ENCODE measurements at regions not wholly inside any gene's neighbourhood (a gene's known extent, or its start where the extent isn't known, plus 50 kb on each side); places are given as distances from the start of the nearest gene placed in this dataset.

DNA sequence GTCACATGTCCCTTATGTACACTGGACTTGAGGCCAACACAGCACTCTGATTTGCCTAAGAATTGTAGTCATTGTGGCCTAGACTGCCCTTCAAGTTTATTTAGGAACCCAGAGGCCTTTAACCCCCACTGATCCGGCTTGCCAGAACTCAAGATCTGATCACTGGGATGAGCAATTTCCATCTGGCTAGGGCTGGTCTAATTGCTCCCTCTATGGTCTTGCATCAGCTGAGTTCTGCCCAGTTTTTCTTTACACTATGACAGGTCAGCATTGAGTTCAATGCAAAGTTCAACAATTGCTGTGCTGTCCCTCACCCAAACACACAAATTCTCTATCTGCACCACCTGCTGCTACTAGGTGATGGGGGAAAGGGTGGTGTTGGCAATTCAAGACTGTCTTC is 146.9 kb upstream of the MDGA2 start:
- TF ChIP-seq BACH2 (CRISPR knock-in tag; IDR thresholded peaks at IDR 0.05; ENCODE audit: borderline replicate concordance) = no peak
- TF ChIP-seq, protein P1, sequence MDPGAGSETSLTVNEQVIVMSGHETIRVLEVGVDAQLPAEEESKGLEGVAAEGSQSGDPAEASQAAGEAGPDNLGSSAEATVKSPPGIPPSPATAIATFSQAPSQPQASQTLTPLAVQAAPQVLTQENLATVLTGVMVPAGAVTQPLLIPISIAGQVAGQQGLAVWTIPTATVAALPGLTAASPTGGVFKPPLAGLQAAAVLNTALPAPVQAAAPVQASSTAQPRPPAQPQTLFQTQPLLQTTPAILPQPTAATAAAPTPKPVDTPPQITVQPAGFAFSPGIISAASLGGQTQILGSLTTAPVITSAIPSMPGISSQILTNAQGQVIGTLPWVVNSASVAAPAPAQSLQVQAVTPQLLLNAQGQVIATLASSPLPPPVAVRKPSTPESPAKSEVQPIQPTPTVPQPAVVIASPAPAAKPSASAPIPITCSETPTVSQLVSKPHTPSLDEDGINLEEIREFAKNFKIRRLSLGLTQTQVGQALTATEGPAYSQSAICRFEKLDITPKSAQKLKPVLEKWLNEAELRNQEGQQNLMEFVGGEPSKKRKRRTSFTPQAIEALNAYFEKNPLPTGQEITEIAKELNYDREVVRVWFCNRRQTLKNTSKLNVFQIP (CRISPR knock-in tag; IDR thresholded peaks at IDR 0.05; ENCODE audit: borderline replicate concordance, low read depth) = no peak
- no peak for TF ChIP-seq ZNF8 (CRISPR knock-in tag; IDR thresholded peaks at IDR 0.05)
- no peak for TF ChIP-seq ESRRG (CRISPR knock-in tag; IDR thresholded peaks at IDR 0.05)
- no peak for TF ChIP-seq ZNF565 (CRISPR knock-in tag; conservative IDR thresholded peaks at IDR 0.05; ENCODE audit: low read depth)
- TF ChIP-seq, protein P2, sequence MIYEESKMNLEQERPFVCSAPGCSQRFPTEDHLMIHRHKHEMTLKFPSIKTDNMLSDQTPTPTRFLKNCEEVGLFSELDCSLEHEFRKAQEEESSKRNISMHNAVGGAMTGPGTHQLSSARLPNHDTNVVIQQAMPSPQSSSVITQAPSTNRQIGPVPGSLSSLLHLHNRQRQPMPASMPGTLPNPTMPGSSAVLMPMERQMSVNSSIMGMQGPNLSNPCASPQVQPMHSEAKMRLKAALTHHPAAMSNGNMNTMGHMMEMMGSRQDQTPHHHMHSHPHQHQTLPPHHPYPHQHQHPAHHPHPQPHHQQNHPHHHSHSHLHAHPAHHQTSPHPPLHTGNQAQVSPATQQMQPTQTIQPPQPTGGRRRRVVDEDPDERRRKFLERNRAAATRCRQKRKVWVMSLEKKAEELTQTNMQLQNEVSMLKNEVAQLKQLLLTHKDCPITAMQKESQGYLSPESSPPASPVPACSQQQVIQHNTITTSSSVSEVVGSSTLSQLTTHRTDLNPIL (CRISPR knock-in tag; IDR thresholded peaks at IDR 0.05; ENCODE audit: low read depth) = no peak
- TF ChIP-seq, protein P3, sequence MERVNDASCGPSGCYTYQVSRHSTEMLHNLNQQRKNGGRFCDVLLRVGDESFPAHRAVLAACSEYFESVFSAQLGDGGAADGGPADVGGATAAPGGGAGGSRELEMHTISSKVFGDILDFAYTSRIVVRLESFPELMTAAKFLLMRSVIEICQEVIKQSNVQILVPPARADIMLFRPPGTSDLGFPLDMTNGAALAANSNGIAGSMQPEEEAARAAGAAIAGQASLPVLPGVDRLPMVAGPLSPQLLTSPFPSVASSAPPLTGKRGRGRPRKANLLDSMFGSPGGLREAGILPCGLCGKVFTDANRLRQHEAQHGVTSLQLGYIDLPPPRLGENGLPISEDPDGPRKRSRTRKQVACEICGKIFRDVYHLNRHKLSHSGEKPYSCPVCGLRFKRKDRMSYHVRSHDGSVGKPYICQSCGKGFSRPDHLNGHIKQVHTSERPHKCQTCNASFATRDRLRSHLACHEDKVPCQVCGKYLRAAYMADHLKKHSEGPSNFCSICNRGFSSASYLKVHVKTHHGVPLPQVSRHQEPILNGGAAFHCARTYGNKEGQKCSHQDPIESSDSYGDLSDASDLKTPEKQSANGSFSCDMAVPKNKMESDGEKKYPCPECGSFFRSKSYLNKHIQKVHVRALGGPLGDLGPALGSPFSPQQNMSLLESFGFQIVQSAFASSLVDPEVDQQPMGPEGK (CRISPR knock-in tag; IDR thresholded peaks at IDR 0.05; ENCODE audit: borderline replicate concordance) = no peak
- TF ChIP-seq GLIS3 (CRISPR knock-in tag; IDR thresholded peaks at IDR 0.05) = no peak
- TF ChIP-seq, protein P4, sequence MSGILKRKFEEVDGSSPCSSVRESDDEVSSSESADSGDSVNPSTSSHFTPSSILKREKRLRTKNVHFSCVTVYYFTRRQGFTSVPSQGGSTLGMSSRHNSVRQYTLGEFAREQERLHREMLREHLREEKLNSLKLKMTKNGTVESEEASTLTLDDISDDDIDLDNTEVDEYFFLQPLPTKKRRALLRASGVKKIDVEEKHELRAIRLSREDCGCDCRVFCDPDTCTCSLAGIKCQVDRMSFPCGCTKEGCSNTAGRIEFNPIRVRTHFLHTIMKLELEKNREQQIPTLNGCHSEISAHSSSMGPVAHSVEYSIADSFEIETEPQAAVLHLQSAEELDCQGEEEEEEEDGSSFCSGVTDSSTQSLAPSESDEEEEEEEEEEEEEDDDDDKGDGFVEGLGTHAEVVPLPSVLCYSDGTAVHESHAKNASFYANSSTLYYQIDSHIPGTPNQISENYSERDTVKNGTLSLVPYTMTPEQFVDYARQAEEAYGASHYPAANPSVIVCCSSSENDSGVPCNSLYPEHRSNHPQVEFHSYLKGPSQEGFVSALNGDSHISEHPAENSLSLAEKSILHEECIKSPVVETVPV (CRISPR knock-in tag; IDR thresholded peaks at IDR 0.05) = no peak
- TF ChIP-seq RARB (CRISPR knock-in tag; IDR thresholded peaks at IDR 0.05) = no peak
- TF ChIP-seq ISL1 (CRISPR knock-in tag; IDR thresholded peaks at IDR 0.05) = no peak
- no peak for TF ChIP-seq ARNTL (CRISPR knock-in tag; IDR thresholded peaks at IDR 0.05; ENCODE audit: borderline replicate concordance, low read depth)
- TF ChIP-seq ZFP3 (CRISPR knock-in tag; IDR thresholded peaks at IDR 0.05) = no peak
- no peak for TF ChIP-seq CSDC2 (CRISPR knock-in tag; IDR thresholded peaks at IDR 0.05)

Data from SK-N-SH treated with all-trans-retinoic acid at 6 μM for 48 hours (cell line).